ENCODE measurements at regions not wholly inside any gene's neighbourhood (a gene's known extent, or its start where the extent isn't known, plus 50 kb on each side); places are given as distances from the start of the nearest gene placed in this dataset.

GRCh38 chr10:9757176-9757575, 1260.5 kb upstream of the CELF2 start:
- no peak for DNase-seq

- peak; percentile 12 for DNase-seq
Measured at GRCh38 chr10:9759596-9759995, 1258.1 kb upstream of the CELF2 start.

- DNase-seq = no peak
Measured at GRCh38 chr10:9762966-9763656, 1254.6 kb upstream of the CELF2 start.

GRCh38 chr10:9766762-9767161, 1250.9 kb upstream of the CELF2 start:
- peak; percentile 21 for DNase-seq

- no peak for DNase-seq
Measured at GRCh38 chr10:9781666-9782065, 1236.0 kb upstream of the CELF2 start.

GRCh38 chr10:9786101-9786500, 1231.6 kb upstream of the CELF2 start:
- no peak for DNase-seq

GRCh38 chr10:9786576-9786975, 1231.1 kb upstream of the CELF2 start:
- no peak for DNase-seq

- no peak for DNase-seq
Measured at GRCh38 chr10:9789996-9790395, 1227.7 kb upstream of the CELF2 start.

GRCh38 chr10:9792181-9792580, 1225.5 kb upstream of the CELF2 start:
- no peak for DNase-seq

- no peak for DNase-seq
Measured at GRCh38 chr10:9796564-9796963, 1221.1 kb upstream of the CELF2 start.

- DNase-seq = no peak
Measured at GRCh38 chr10:9800011-9800410, 1217.7 kb upstream of the CELF2 start.

GRCh38 chr10:9800571-9800970, 1217.1 kb upstream of the CELF2 start:
- DNase-seq = no peak

- no peak for DNase-seq
Measured at GRCh38 chr10:9807846-9808245, 1209.8 kb upstream of the CELF2 start.

GRCh38 chr10:9811601-9812000, 1206.1 kb upstream of the CELF2 start:
- no peak for DNase-seq

GRCh38 chr10:9814285-9814864, 1203.3 kb upstream of the CELF2 start:
- DNase-seq = no peak

- no peak for DNase-seq
Measured at GRCh38 chr10:9819756-9820494, 1197.7 kb upstream of the CELF2 start.

- DNase-seq = peak; percentile 81
Measured at GRCh38 chr10:9823268-9823930, 1194.3 kb upstream of the CELF2 start.

- no peak for DNase-seq
Measured at GRCh38 chr10:9824631-9825071, 1193.0 kb upstream of the CELF2 start.

GRCh38 chr10:9825491-9826018, 1192.1 kb upstream of the CELF2 start:
- no peak for DNase-seq

GRCh38 chr10:9828110-9828509, 1189.6 kb upstream of the CELF2 start:
- no peak for DNase-seq

- DNase-seq = peak; percentile 94
Measured at GRCh38 chr10:9833942-9834341, 1183.7 kb upstream of the CELF2 start.

- no peak for DNase-seq
Measured at GRCh38 chr10:9834434-9834833, 1183.2 kb upstream of the CELF2 start.

- DNase-seq = no peak
Measured at GRCh38 chr10:9845075-9845474, 1172.6 kb upstream of the CELF2 start.

Measured in DMS53 (cell line).